GM21825 (cell line): ENCODE measurements at regions not wholly inside any gene's neighbourhood (a gene's known extent, or its start where the extent isn't known, plus 50 kb on each side); places are given as distances from the start of the nearest gene placed in this dataset.

ENCODE experiments used
- ATAC-seq: cut with Tn5 transposase; IDR thresholded peaks from one replicate; pipeline ENCODE4 v1.9.1; 2021; ENCODE audit warnings: mild to moderate bottlenecking, moderate library complexity; ENCODE audit not compliant: unreplicated experiment

GRCh38 chr3:34360713-34361112, 562.3 kb downstream of the PDCD6IP start:
- ATAC-seq, result no peak

- ATAC-seq, result peak; percentile 97
Measured at GRCh38 chr3:34361921-34362320, 563.5 kb downstream of the PDCD6IP start.

DNA sequence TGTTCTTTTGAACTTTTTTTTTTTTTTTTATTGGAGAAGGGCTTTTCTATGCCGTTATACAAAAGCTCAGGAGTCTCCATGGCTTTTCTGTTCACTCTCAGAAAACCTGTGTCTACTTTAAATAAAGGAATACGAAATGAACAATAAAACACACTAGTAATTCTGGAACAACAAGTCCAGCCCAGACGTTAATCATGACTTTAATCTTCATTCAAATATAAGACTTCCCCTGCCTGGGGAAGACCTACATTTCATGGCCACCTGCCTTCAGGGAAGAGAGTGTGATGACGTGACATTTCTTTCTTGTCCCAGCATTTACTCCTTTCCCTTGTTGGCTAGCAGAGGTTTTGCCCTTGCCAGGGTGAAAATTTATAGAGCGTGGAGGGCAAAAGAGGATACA, 564.5 kb downstream of the PDCD6IP start:
- ATAC-seq, result no peak

DNA sequence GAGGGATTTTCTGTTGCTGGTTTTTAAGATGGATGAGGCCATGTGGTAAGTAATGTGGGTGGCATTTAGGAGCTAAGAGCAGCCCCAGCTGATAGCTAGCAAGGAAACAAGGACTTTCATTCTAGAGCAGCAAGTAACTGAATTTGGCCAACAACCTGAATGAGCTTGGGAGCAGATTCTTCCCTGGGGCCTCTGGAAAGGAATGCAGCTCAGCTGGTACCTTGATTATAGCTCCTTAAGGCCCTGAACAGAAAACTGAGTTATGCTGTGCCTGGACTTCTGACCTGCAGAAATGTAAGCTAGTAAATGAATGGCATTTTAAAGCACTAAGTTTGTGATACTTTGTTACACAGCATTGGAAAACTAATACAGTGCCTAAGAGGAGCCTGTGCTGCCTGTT, 565.5 kb downstream of the PDCD6IP start:
- ATAC-seq, result no peak

- ATAC-seq, result no peak
Measured at GRCh38 chr3:34364335-34364734, 565.9 kb downstream of the PDCD6IP start.

DNA sequence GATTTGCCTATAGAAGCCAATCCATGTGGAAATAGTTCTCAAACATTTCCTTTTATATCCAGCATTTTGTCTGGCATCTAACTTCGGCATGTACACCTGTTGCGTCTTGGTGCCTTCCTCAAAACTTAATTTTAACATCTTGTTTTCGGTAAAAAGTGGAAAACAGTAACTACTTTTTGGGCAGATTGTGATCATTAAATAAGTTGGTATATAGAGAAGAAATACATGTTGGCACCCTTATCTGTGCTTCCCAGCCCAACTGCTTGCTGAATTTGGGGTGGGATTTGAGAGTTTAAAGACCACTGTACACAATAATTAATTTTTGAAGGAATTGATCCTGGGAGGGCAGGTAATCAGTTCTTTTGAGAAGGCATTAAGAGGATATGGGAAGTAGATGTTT, 566.8 kb downstream of the PDCD6IP start:
- no peak for ATAC-seq

DNA sequence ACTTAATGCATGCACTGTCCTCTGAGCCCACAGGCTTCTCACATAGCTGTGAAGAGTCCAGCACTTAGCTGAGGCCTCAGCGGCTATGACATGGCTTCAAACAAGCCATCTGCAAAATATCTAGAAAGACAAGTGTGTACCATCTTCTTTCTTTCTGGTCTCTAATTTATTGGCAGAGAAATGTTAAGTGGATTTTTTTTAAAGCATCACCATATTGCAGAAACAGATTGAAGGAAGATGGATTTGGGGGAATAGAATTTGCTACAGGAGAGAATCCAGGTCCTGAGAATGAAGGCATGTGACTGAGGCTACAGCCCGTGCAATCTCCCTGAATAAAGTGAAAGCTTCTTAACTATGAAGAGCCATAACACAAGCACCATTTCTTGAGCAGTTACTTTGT, 567.3 kb downstream of the PDCD6IP start:
- no peak for ATAC-seq

- ATAC-seq, result no peak
Measured at GRCh38 chr3:34367521-34367920, 569.1 kb downstream of the PDCD6IP start.

GRCh38 chr3:34374521-34374920, 576.1 kb downstream of the PDCD6IP start:
- no peak for ATAC-seq

DNA sequence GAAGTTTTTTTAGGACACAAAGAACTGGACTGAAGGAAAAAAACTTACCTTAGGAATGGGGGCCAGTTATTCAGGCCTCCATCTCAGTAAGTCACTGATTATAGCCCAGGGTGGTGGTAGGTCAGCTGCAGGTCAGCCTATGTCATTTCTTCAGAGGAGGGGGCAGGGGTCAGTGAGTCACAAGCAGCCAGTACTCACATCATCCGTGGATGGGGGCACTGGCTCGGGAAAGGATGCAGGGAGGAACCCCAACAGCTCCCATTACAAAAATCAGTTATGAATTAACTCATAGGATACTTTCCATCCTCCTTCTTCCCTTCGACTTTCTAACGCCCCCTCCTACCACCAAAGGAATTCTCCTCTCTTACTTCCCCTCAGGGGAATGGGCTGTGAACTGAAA, 578.3 kb downstream of the PDCD6IP start:
- no peak for ATAC-seq

- no peak for ATAC-seq
Measured at GRCh38 chr3:34377961-34378360, 579.5 kb downstream of the PDCD6IP start.

GRCh38 chr3:34381243-34381642, 582.8 kb downstream of the PDCD6IP start:
- ATAC-seq, result no peak

DNA sequence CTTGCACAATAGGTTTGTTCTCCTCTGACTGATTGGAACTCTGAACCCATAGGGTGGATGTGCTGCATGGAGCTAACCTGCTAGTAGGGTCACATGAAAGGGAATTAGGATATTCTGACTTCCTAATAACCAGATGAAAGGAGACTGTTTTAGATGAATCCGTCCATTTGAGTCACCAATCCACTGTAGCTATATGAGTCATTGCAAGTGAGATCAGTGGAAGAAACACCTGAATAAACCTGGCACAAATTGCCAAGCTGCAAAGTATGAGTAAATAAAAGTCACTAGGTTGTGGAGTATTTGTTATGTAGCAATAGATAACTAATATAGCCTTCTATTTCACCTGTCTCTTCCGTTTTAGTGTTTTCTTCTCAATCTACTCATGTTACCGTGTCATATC, 584.4 kb downstream of the PDCD6IP start:
- no peak for ATAC-seq

DNA sequence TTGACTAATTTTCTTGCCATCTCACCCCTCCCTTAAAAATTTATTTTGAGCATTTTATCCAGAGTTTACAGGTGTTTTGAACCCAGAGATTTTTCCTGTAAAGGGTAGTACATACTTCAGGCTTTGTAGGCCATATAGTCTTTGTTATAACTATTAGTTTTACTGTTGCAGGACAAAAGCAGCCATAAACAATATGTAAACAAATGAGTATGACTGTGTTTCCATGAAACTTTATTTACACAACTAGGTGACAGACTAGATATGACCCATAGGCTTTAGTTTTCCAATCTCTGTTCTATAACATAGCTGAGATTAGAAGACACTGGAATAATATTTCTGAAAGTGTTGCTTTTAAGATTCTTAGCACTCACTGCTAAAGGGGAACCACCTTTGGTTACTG, 587.9 kb downstream of the PDCD6IP start:
- no peak for ATAC-seq

DNA sequence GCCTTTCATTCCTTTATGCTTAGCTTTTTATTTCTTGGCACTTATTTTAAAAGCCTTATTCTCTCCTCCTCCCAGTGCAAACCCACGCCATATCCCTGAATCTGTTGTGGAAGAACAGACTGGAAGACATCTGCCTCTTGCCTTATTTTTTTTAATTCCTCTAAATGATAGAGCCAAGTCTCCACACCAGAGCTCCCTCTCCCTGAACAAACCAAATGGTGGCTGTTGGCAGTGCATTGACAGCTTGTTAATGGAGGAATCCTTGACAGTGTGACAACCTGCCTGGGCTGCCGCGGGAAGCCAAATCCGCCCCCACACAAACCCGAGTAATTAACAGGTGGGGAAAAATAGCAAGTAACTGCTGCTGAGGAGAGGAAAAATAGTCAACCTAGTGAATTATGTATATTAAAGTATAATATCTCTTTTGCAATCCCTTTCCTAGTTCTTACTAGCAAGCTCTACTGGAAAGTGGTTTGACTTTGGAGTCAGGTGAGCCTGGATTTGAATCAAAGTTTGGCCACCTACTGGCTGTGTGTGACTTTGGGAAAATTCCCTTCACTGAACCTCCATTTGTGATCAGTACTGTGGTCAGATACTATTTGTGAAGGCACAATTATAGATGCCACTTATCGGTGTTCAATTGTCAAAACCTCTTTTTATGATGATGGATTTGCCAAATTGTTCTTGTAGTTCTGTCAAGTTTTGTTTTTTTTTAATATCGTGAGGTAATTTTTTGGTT, 589.6 kb downstream of the PDCD6IP start:
- no peak for ATAC-seq

- ATAC-seq, result no peak
Measured at GRCh38 chr3:34388830-34389229, 590.4 kb downstream of the PDCD6IP start.

GRCh38 chr3:34394978-34395748, 596.7 kb downstream of the PDCD6IP start:
- no peak for ATAC-seq

GRCh38 chr3:34396288-34396687, 597.9 kb downstream of the PDCD6IP start:
- no peak for ATAC-seq

DNA sequence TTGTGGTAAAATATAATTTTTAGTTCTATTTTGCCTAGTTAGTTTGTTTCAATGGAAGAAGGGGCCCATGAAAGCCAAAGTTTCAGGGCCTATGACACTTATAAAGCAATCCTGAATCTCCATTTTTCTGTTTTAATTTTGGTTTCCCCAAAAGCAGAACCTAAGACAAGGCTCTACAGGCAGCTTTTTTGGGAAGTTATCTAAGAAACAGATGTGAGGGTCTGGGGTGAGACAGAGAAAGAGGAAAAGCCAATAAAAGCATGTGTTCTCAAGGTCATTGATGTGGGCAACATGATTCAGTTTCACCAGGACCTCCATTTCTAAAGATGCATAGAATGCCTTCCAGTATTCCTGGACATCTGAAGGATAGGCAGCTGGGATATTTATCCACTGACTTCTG, 598.5 kb downstream of the PDCD6IP start:
- ATAC-seq, result no peak

DNA sequence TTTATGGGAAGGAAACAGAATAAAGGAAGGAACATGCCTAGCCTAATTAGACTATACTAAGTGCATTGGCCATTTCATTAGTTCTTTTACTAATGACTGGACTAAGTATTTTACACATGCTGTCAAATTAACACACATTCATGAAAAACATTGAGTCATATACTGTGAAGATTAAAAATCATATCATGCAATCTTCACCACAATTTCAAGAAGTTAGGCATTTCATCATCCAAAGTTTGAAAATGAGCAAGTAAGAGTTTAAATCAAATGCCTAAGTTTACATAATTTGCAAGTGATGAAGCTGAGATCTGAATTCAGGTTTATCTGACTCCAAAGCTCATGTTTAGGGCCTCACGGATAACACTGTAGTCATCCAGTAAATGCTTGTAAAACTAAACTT, 601.0 kb downstream of the PDCD6IP start:
- ATAC-seq, result no peak

- no peak for ATAC-seq
Measured at GRCh38 chr3:34405159-34405558, 606.7 kb downstream of the PDCD6IP start.

DNA sequence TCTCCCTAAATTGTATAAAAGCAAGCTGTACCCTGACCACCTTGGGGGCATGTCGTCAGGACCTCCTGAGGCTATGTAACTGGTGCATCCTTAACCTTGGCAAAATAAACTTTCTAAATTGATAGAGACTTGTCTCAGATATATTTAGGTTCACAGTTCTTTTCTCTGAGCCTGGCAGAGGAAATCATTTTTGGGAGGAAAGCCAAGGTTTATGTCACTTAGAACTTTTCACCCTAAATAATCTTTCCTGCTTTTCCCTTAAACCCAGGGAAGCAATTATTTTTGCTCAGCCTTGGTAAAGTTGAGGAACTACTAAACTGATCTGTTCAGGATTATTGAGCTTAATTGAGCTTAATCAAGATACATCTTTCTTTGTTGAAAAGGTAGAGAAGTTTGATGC, 608.9 kb downstream of the PDCD6IP start:
- ATAC-seq, result no peak
